Tibial nerve (tissue), 4 donors: ENCODE measurements at regions not wholly inside any gene's neighbourhood (a gene's known extent, or its start where the extent isn't known, plus 50 kb on each side); places are given as distances from the start of the nearest gene placed in this dataset.
"Not testable (repeated sequence)": the region's sequence is repeated elsewhere in the genome, so short reads cannot be mapped to it uniquely, and the experiment has no call there.

ENCODE experiments used
- DNase-seq, 2 donors: peaks; one replicate each; pipeline ENCODE4 v3.0.0-alpha.2; 2019; ENCODE audit warnings: low spot score in 2 of 2
- H3K27ac ChIP-seq, 4 donors: fragments of 200-600 bp; sonication (generic) in 3 of 4; one replicate each; pipeline ENCODE4 v1.5.1; 2017 to 2019; ENCODE audit warnings: mild to moderate bottlenecking in 1 of 4
- H3K27me3 ChIP-seq, 2 donors: fragments of 200-600 bp; sonication (generic) in 1 of 2; one replicate each; pipeline versions ENCODE4 v1.5.1 to v1.6.0; 2017 to 2019
- H3K36me3 ChIP-seq, 3 donors: fragments of 200-600 bp; sonication (generic); one replicate each; pipeline ENCODE4 v1.5.1; 2018 to 2019
- H3K4me1 ChIP-seq, 4 donors: fragments of 200-600 bp; sonication (generic) in 3 of 4; one replicate each; pipeline ENCODE4 v1.5.1; 2017 to 2019
- H3K4me3 ChIP-seq, 4 donors: fragments of 200-600 bp; sonication (generic) in 3 of 4; one replicate each; pipeline ENCODE4 v1.5.1; 2017 to 2019; ENCODE audit warnings: mild to moderate bottlenecking in 1 of 4, moderate library complexity in 1 of 4
- H3K9me3 ChIP-seq, 4 donors: fragments of 200-600 bp; sonication (generic) in 3 of 4; one replicate each; pipeline ENCODE4 v1.5.1; 2017 to 2019
- CTCF ChIP-seq, 5 experiments: fragments of 200-600 bp in 3 of 5; fragments of 450-650 bp in 2 of 5; sonication (generic) in 3 of 5; IDR thresholded peaks; one replicate each; pipeline ENCODE4 v1.5.1; 2016 to 2019; ENCODE audit warnings: antibody characterized with exemption in 5 of 5, mild to moderate bottlenecking in 3 of 5, moderate library complexity in 2 of 5
- EP300 ChIP-seq, 2 donors: sonication (generic); formaldehyde crosslinking; IDR thresholded peaks; one replicate each; pipeline ENCODE4 v1.6.1; 2017; ENCODE audit warnings: antibody characterized with exemption in 2 of 2, mild to moderate bottlenecking in 1 of 2
- POLR2A ChIP-seq, 2 donors: fragments of 450-650 bp; IDR thresholded peaks; one replicate each; pipeline ENCODE4 v1.6.1; 2017; ENCODE audit warnings: antibody characterized with exemption in 2 of 2, mild to moderate bottlenecking in 2 of 2, moderate library complexity in 2 of 2
- WGBS, 2 donors: methylation state at CpG; one replicate each; pipeline ENCODE4 v1.1.5; 2018; 5-methylcytosine and 5-hydroxymethylcytosine counted together

DNA sequence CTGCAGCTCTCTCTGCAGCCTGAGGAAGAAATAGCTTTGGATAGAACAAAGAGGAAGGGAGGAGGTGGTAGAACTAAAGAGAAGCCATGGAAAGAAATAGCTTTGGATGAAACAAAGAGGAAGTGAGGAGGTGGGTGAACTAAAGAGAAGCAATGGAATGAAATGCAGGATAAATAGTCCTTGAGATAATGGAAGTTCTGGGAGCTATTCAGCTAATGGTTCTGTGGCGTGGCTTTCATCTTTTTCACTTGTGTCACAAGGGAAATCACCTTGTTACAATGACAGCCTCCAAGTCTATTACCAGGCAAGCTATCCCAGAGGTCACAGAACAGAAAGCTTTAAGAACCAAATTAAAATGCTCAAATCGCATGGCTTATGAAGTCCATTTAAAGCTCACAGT, 141.3 kb upstream of the ARG1 start:
- H3K36me3 ChIP-seq = no peaks in the 10 kb centered on the region
- no peaks in the 10 kb centered on the region for H3K4me1 ChIP-seq
- H3K27me3 ChIP-seq = no peaks in the 10 kb centered on the region
- no peak for DNase-seq
- 36 to 83% methylated on average over 2 of the region's 2 CpGs for WGBS, 2 donors
- H3K4me3 ChIP-seq = no peak overlapping the region
- no peak for TF ChIP-seq POLR2A (IDR thresholded peaks at IDR 0.05)
- TF ChIP-seq CTCF (IDR thresholded peaks at IDR 0.05) = no peak
- TF ChIP-seq EP300 (IDR thresholded peaks at IDR 0.05) = no peak
- H3K27ac ChIP-seq = no peak overlapping the region
- H3K9me3 ChIP-seq = peaks cover 0 to 17% (median 0%) of the 10 kb centered on the region in 4 donors

- H3K27ac ChIP-seq = no peak overlapping the region
- no peak for TF ChIP-seq EP300 (IDR thresholded peaks at IDR 0.05)
- no peak for TF ChIP-seq CTCF (IDR thresholded peaks at IDR 0.05)
- no peaks in the 10 kb centered on the region for H3K4me1 ChIP-seq
- DNase-seq = no peak
- no peaks in the 10 kb centered on the region for H3K36me3 ChIP-seq
- WGBS, 2 donors = 77 to 81% methylated on average over 1 of the region's 1 CpG
- H3K9me3 ChIP-seq = peaks cover 0 to 25% (median 0%) of the 10 kb centered on the region in 4 donors
- H3K27me3 ChIP-seq = no peaks in the 10 kb centered on the region
- H3K4me3 ChIP-seq = no peak overlapping the region
These were observed 139.1 kb upstream of the ARG1 start for GRCh38 chr6:131433927-131434326.

DNA sequence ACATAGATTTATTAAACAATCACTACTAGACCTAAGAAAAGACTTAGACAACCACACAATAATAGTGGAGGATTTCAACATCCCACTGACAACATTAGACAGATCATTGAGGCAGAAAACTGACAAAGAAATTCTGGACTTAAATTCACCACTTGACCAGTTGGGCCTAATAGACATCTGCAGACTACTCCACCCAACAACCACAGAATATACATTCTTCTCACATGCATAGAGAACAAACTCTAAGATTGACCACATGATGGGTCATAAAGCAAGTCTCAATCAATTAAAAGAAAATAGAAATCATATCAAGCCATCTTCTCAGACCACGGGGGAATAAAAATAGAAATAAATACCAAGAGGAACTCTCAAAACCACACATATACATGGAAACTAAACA, 136.7 kb upstream of the ARG1 start:
- 77 to 88% methylated on average over 1 of the region's 1 CpG for WGBS, 2 donors
- H3K27ac ChIP-seq = no peak overlapping the region
- no peak overlapping the region for H3K4me3 ChIP-seq
- peaks cover 0 to 30% (median 0%) of the 10 kb centered on the region in 4 donors for H3K9me3 ChIP-seq
- no peaks in the 10 kb centered on the region for H3K27me3 ChIP-seq
- H3K36me3 ChIP-seq = no peaks in the 10 kb centered on the region
- TF ChIP-seq EP300 (IDR thresholded peaks at IDR 0.05) = no peak
- no peak for TF ChIP-seq CTCF (IDR thresholded peaks at IDR 0.05)
- no peak for TF ChIP-seq POLR2A (IDR thresholded peaks at IDR 0.05)
- H3K4me1 ChIP-seq = no peaks in the 10 kb centered on the region
- no peak for DNase-seq

DNA sequence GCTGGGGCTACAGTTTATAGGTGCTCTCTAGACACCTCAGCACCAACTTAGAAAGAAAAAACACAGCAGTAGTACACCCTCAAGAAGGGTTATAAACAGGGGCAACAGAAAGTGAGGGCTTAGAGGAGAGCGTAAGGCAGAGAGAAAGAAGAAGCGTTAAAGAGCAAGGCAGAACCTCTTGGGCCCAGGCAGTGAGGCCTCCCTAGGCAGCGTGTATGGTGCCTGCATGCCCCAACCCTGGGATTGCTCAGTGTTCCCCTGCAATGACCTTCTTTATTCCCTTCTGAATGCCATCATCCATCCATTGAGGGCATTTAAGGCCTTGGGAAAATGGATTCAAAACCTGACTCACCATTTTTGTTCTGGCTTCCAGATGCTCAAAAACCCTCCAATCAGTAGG, 130.0 kb upstream of the ARG1 start:
- 89 to 90% methylated on average over 3 of the region's 3 CpGs for WGBS, 2 donors
- H3K4me3 ChIP-seq = no peak overlapping the region
- DNase-seq = no peak
- peaks cover 0 to 10% (median 0%) of the 10 kb centered on the region in 4 donors for H3K9me3 ChIP-seq
- H3K27me3 ChIP-seq = no peaks in the 10 kb centered on the region
- TF ChIP-seq CTCF (IDR thresholded peaks at IDR 0.05) (no peak), POLR2A (IDR thresholded peaks at IDR 0.05) (no peak), EP300 (IDR thresholded peaks at IDR 0.05) (no peak)
- H3K27ac ChIP-seq = no peak overlapping the region
- H3K4me1 ChIP-seq = no peaks in the 10 kb centered on the region
- H3K36me3 ChIP-seq = no peaks in the 10 kb centered on the region

DNA sequence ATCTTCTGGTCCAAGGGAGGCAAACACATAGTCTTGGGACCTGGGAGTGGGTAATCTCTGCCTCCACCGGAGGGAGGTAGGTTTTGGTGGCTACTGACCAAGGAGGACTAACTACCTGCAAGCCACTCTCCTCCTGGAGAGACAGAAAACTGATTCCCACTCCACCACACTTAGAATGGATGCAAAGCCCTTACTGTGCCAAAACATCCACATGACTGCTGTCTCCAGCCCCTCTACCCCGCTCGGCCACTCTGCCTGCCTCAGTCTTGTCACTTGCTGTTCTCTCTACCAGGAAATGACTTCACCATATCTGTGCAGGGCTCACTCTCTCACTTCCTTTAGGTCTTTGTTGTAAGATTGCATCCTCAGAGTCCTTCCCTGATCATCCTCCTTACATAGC, 129.5 kb upstream of the ARG1 start:
- no peaks in the 10 kb centered on the region for H3K36me3 ChIP-seq
- TF ChIP-seq CTCF (IDR thresholded peaks at IDR 0.05) (no peak), POLR2A (IDR thresholded peaks at IDR 0.05) (no peak), EP300 (IDR thresholded peaks at IDR 0.05) (no peak)
- 81 to 85% methylated on average over 3 of the region's 3 CpGs for WGBS, 2 donors

GRCh38 chr6:131445356-131445755, 127.7 kb upstream of the ARG1 start:
- not testable (repeated sequence) for DNase-seq, H3K4me3 ChIP-seq, H3K36me3 ChIP-seq, H3K9me3 ChIP-seq, H3K27me3 ChIP-seq, H3K27ac ChIP-seq, H3K4me1 ChIP-seq

More for the DNA sequence above, 129.5 kb upstream of the ARG1 start:
- Histone ChIP-seq H3K27ac (no peak overlapping the region), H3K4me1 (no peaks in the 10 kb centered on the region), H3K9me3 (peaks cover 0 to 7% (median 0%) of the 10 kb centered on the region in 4 donors), H3K27me3 (no peaks in the 10 kb centered on the region), H3K4me3 (no peak overlapping the region)
- DNase-seq = no peak
